Left renal cortex interstitium (tissue), 4 donors: ENCODE measurements at regions not wholly inside any gene's neighbourhood (a gene's known extent, or its start where the extent isn't known, plus 50 kb on each side); places are given as distances from the start of the nearest gene placed in this dataset.
"Not testable (repeated sequence)": the region's sequence is repeated elsewhere in the genome, so short reads cannot be mapped to it uniquely, and the experiment has no call there.

ENCODE experiments used
- DNase-seq, 4 donors: peaks; one replicate each; pipeline ENCODE4 v3.0.0-alpha.2; 2013; ENCODE audit warnings: low read depth in 4 of 4, low spot score in 2 of 4, missing footprints in 1 of 4

DNA sequence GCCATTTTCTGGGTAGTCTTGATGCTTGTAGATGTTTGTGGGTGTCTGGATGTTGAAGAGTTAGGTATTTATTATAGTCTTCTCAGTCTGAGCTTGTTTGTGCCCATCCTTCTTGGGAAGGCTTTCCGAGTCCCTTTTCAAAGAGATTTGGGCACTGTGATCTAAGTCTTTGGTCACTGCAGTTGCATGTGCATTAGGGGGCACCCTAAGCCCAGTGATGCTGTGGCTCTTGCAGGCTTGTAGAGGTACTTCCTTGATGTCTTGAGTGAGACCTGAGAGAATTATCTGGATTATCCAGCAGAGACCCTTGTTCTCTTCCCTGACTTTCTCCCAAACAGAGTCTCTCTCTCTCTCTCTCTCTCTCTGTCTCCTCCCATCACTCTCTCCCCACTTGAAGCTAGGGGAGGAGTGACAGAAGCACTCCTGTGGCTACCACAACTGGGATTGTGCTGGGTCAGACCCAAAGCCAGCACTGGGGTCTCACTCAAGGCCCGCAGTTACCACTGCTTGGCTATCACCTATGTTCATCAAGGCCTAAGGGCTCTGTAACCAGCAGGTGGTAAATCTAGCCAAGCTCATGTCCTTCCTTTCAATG, 68.5 kb downstream of the TMCO5A start:
- DNase-seq: no peak

DNA sequence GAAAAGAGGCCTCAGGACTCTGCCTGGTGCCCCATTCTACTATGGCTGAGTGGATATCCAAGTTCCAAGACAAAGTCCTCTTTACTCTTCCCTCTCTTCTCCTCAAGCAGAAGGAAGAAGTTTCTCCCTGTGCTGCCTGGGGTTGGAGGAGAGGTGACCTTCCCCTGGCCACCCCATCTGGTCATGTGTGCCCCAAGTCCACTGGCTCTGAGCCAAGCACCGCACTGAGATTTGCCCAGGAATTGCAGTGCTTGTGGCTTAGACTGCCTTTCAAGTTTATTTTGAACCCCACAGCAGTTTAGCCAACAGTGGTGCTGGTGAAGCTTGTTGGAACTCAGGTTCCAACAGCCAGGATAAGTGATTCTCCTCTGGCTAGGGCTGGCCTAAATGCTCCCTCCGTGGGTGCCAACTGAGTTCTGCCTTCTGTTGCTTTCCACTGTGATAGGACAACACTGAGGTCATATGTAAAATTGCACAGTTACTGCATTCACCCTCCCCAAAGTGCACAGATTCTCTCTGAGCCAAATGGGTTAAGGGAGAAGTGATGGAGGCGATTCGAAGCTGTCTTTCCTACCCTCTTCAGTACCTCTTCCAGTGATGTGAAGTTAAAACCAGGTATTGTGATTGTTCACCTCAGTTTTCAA, 69.9 kb downstream of the TMCO5A start:
- no peak for DNase-seq

DNA sequence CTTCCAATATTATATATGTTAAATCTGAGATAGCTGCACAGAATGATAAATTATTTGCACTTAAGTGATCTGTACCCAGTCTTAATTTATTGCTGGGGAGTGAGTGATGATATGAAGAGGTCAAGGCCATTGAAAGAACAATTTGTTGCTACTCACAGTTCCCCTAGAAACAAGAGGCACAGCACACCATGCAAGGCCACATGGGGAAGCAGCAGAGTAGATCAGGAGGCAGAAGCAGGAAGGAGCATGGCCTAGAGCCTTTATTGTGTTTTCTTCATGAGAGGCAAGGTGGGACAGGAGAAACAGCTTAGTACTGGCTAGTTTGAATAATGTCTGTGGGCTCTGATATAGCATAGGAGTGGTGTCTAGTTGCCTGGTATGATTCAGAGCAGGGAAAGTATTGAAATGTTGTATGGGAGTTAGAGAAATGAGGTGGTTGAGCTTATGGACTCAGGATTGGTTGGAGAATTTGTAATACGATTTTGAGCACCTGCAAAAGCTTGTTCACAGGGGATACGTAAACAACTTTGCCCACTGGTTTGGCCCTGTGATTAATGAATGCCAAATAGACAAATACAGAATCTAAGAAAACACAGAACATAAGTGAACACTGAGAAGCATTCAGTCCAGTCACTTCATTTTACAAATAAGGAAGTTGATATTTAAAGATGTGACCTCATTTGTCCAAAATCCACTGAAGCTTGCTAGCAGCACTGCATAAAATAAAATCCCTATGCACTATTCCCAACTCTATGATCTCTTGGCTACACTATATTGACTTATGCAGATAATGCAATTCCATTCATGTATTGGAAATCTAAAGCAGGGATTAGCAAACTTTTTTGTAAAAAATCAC, 71.7 kb downstream of the TMCO5A start:
- DNase-seq: no peak

DNA sequence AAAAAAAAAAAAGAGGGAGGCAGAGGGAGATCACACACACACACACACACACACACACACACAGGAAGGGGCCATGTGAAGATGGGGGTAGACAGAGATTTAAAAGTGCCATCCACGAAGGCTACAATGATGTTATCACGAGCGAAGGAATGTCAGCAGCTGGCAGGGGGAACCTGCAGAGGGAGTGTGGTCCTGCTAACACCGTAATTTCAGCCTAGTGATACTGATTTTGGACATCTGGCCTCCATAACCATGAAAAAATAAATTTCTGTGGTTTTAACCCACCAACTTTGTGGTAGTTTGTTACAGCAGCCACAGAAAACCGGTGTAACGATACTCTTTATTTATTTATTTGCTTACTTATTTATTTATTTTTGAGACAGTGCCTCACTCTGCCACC, 76.0 kb downstream of the TMCO5A start:
- no peak for DNase-seq

DNA sequence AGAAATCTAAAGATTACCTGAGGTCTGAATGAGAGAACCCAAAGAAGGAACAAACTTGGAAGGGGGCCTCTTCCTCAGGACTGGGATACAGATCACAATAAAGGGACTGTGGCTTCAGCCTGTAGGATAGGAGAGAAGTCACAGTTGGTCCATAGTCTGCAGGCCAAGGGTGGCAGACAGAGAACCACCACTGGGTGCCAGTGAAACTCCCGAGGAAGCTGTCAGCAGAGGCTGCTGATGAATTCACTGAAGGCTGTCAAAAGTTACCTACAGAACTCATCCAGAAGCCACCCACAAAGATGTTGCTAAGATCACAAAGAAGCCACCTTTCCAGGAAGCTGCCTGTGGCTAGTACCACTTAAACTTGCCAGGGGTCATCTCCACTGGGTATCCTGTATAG, 78.5 kb downstream of the TMCO5A start:
- DNase-seq: no peak

DNA sequence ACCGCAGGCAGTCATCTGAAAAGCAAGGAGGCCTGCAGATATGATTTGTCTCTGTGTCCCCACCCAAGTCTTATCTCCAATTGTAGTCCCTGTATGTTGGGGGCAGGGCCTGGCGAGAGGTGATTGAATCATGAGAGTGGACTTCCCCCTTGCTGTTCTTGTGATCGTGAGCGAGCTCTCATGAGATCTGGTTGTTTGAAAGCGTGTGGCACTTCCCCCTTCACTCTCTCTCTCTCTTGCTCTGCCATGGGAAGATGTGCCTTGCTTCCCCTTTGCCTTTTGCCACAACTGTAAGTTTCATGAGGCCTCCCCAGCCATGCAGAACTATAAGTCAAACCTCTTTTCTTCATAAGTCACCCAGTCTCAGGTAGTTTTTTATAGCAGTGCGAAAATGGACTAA, 83.3 kb downstream of the TMCO5A start:
- no peak for DNase-seq

DNA sequence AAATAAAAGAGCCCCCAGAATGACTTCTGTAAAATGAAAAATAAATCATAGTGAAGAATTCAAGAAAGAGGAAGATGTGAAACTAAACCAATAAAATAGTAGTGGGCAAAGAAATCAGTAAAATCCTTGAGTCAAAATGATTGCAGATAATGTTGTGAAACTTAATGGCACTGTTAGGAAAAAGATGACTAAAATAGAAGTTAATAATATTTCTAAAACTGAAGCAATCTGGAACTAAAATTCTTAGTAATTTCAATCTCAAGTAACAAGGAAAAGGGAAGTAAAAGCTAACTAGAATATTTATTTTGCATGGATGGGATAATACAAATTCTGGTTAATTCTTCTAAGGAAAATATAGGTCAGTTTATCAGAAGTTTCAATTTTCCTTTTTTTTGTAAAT, 84.6 kb downstream of the TMCO5A start:
- DNase-seq: no peak

DNA sequence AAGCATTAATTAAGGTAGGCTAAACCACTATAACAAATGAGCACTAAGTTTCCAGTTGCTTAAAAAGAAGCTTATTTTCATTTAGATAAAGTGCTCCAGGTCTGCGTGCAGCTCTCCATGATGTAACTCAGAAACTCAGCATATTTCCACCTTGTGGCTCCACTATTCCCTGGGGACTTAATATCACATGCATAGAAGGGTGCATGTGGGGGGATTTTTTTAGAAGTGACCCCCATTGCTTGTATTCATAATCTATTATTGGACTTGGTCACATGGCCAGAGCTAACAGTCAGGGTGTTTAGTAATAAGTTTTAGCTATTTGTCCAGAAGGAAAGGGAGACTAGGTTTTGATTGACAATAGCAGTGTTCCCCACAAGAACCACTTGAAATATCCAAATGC, 86.8 kb downstream of the TMCO5A start:
- DNase-seq: no peak

DNA sequence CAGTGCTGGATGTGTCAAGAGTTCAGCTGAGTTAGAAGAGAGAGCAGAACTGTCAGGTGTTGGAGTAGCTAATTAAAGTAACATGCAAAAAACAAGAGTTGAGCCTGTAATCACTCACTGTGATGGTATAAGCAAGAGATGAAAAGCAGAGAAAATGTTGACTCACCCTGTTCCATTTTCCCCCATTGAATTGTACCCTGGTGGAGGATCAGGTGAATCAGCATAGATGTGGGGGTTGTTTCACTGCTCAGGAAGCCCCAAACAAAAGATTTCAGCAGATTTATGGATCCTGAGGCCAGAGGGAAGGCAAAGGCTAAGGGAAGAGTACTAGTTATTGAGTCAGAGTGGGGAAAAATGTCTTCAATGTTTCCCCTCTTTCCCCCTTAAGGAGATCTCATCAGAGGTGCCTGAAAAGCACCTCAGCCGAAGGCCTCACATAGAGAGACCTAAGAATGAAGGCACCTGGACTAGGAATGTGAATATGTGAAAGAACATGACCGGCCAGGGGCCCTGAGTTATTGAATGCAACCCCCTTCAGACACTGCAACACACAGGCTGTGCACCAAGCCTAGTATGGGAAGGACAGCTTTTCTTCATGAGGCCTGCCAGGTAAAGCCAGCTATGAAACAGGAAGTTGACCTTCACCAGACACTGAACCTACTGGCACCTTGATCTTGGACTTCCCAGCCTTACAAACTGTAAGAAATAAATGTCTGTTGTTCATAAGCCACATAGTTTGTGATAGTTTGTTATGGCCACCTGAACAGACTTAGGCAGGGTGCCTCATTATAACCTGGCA, 90.1 kb downstream of the TMCO5A start:
- no peak for DNase-seq

DNA sequence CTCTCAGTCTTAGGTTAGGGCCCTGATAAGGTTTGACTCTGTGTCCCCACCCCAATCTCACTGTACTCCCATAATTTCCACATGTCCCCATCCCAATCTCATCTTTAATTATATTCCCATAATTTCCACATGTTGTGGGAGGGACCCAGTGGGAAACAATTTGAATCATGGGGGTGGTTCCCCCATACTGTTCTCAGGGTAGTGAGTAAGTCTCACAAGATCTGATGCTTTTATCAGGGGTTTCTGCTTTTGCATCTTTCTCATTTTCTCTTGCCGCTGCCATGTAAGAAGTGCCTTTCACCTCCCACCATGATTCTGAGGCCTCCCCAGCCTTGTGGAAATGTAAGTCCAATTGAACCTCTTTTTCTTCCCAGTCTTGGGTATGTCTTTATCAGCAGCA, 91.2 kb downstream of the TMCO5A start:
- DNase-seq: not testable (repeated sequence)

DNA sequence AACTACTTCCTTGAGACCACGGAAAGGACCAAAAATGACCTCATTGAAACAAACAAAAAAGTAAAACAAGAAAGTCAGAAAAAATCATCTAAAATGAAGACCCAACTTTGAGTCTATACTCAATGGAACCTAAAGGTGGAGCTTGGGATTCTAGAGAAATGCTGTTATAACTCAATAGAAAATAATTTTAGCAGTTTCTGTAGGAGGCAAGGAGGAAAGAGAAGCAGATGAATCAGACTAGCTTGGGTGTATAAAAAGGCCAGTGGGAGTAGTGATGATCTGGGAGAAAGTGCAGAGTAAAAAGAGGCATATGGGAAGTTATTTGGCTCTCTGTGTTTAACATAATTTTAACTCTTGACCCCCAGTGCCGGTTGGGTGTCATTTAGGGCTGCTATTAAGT, 94.4 kb downstream of the TMCO5A start:
- DNase-seq: no peak

DNA sequence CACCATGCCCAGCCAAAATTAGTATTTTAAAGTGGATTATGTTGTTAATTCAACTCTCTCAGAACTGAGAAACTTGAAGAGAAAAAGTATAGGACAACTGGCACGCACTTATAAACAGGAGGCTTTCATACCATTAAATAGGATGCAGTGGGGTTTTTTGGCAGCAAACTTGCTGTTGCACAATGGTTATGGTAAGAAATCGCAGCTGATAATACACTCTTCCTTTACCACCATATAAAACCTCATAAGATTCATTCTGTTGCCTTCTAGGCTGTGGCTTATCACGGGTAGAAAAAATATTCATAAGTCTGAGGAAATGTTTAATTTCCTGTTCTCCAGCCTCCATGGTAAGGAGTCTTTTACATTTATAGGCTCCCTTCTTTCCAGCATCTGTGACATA, 95.3 kb downstream of the TMCO5A start:
- no peak for DNase-seq

DNA sequence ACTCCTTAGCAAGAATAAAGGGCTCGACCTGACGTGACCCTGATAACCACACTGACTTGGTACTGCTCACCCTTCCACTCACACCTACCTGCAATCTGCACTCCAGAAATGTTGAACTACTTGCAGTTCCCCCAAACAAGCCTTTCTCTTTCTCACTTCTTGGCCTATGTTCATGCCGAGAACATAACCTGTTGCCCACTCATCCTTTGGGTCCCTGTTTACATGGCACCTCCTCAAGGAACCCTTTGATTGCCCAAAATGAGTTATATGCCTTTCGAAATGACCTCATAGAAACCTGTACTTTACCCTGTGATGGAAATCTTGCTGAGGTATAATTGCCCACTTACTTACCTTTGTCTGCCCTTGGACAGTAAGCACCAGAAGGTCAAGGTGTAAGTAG, 96.2 kb downstream of the TMCO5A start:
- no peak for DNase-seq

DNA sequence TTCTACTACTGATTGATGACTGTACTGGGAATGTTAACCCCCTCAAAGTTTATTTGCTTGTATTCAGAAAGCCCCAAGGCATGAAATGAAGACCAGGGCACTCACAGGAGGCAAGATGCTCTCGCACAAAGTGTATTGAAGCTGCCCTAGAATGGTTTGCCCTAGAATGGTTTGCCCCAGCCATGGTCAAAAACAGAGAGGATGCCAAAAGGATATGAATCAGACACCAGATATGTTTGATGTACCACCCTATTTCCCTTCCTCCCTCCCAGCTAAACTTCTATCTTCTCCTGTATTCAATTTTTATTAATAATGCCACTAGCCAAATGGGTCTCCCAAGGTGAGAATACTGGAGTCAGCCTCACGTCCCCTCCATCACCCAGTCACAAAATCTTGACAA, 101.3 kb downstream of the TMCO5A start:
- DNase-seq: no peak

DNA sequence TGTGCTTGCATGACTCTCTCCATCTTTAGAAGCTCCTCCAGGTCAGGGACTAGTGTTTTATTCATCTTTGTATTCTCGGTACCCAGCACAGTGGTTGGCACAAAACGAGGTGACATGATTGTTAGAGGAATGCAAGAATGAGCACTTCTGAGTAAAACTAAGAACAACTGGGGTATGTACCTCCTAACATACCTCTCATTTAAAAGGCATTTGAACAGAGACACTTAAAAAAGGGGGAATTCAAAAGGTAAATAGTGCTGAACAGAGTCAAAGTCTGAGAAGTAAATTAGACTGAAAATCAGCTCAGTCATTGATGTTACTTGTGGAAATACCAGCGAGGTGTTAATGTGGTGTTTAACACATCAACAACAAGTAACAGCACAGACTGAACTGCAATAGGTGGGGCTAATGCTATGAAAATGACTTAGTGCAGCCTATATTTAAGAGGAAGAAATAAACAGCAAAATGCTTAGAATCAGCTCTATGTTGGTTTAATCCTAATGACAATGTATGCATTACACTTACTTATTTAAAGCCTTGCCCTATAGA, 102.4 kb downstream of the TMCO5A start:
- DNase-seq: no peak

DNA sequence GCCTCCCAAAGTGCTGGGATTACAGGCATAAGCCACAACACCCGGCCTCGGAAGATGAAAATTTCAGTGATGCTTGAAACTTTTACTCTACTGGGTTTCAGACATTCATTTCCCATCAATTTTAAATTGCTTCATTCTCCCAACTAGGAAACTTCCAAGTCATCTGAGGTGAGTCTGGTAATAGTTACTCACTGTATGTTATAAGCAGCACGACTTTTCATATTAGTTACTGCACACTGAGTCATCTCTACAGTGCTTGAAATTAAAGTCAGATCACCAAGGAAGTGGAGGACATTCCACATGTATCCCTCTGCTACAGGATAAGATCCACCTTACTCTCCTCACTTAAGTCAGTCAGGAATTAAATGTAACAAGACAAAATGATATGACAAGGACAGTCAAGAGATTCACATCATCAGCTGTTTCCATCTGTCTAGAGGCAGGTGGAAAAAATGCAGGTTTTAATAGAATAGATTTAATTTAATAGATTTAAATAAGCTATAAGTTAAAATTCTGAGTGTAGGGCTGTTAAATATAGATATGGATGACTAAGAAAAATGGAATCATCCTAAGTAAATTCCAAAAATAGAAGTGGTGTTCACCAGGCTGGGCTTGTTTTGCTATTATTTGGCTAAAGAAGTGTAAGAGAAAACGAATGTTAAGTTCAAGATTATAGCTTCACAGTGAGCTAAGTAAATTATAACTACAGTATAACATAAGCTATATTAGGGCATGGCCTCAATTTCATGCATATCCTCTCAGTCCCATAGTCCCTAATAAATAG, 104.4 kb downstream of the TMCO5A start:
- no peak for DNase-seq

DNA sequence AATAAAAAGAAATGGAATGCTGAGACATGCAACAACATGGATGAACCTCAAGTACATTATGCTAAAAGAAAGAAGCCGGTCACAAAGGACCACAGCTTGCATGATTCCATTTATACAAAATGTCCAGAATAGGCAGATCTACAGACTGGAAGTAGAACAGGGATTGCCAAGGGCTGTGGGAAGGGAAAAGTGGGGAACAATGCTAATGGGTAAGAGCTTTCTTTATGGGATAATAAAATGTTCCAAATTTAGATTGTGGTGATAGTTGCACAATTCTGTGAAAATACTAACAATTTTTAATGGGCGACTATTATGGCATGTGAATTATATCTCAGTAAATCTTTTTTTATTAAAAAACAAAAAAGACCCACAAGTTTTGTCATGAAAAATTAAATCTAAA, 106.2 kb downstream of the TMCO5A start:
- no peak for DNase-seq

DNA sequence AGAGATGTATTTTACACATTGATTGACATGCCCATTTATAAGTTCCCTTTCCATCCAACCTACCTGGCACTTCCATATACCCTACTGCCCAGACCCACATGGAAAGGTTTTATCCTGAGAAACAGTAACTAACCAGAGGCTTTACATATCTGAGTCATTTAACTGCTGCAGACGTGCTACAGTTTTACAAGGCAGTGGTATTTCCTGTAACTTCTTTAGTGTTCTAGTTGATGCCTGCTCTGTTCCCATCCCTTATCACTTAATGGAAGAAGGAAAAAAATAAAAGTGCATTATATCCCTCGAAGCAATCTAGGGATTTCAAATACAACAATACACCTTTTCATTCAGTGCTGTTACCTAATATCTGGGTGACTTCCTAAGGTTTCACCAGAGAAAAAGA, 107.1 kb downstream of the TMCO5A start:
- no peak for DNase-seq

DNA sequence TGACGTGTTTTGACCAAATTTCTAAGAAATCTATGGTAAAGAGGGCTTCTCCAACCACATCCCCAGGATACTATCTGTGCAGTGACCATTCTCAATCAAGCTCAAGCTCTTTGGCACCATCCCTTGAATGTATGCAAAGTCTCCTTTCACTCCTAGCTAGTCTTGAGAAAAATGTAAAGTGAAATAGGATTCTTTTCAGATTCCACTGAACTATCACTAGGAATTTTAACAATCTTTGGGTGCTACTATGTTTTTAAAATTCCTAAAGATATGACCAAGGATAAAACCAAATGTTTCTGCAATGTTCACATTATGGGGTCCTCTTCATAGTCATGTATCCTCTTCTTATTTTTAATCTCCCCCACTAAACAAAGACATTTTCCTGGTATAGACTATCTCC, 107.8 kb downstream of the TMCO5A start:
- no peak for DNase-seq
